NCI-H2227 treated with DMSO at 0.1 percent for 48 hours (cell line): ENCODE measurements at regions not wholly inside any gene's neighbourhood (a gene's known extent, or its start where the extent isn't known, plus 50 kb on each side); places are given as distances from the start of the nearest gene placed in this dataset.

Source experiments
- DNase-seq: peaks from one replicate; lab custom pipeline; 2025; lab: John Stamatoyannopoulos, UW

DNA sequence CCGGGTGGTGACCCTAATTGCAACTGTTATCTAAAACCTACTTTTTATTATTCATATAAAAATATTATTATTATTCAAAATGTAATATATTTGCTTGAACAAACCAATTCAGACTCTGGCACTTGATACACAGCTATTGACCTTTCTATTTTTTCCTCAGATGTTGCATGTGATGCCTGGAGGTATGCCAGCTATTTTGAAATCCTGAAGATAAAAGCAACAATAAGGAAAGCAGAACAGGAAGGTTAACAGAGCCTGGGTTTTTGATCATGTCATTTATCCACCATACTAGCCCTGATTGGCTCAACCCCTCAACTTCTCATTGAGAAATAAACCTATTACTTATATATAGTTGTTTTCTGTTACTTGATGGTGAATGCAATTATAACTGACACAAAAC, 340.9 kb upstream of the KIF2A start:
- DNase-seq, result peak; percentile 1

DNA sequence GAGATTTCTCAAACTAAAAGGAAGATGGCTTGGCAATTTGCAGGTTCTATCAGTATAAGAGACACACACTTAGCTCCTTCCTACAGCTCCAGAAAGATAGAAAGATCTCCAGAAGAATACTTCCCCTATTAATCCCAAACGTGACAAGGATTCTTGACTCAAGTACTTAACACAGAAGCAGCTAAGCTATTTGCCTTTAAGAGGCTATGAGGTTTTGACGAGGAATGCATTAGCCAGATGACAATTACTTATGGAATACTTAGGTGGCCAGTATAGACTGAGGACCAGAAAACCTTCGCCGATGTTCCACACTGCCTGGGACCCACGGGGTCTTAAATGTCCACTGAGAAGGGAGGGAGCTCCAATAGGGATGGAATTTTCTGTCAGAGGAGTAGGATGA, 340.5 kb upstream of the KIF2A start:
- DNase-seq, result no peak

DNA sequence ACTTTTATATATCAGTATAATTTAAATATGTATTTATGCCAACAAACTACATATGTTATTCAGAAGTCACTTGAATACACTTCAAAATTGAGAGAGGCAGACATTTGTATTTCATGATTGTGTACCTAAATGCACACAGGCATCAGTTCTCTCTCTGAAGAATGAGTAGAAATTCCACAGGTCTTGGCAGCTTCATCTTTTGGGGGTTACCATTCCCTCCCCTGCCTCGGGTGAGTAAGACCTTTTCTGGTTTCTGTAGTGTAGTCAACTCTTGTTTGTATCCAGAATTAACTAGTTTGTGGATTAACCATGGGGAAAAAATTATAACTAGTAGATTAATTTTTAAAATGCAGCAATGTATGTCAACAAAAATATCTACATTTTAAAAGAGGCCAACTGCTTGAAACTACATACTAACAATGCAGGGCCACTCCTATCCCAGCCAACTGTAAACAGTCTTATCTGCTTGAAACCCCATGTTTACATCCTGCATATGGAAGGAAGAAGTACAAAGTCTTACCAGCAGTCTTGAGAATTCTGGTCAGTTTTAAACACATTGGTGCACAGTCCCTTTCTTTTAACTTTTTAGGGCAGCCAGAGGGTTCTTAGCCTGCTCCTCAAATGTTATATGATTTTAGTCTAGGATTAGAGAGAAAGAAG, 339.6 kb upstream of the KIF2A start:
- DNase-seq, result no peak

DNA sequence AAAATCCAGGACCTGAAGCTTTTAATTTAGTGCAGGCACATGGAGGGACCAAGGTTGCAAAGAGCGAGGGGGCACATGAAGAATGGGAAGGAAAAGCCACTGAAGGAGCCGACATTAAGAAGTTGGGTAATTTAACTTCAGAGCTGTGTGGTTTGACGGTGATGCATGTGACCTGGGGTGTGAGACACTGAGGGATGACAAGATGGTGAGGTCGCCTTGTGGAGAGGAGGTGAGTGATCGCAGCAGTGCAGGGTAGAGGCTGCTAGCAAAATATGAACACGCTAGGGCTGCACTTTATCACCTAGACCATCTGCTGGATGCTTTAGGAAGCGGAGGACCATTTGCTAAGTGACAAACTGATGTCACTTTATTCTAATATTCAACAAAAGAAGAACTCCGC, 339.0 kb upstream of the KIF2A start:
- DNase-seq, result no peak

DNA sequence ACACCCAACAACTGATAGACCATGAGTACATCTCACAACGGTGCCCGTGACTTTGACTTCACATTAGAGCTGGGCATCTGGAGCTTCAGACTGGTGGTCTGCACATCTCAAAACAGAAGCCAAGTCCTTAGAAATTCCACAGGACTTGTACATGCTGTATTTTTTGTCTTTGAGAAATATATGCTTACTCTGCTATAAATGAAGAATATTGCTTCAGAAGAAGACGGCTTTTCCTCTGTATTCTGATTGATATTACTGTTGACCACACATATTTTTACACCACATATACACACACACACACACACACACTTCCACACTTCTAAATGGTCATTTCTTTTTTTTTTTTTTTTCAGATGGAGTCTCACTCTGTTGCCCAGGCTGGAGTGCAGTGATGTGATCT, 338.3 kb upstream of the KIF2A start:
- DNase-seq, result no peak

DNA sequence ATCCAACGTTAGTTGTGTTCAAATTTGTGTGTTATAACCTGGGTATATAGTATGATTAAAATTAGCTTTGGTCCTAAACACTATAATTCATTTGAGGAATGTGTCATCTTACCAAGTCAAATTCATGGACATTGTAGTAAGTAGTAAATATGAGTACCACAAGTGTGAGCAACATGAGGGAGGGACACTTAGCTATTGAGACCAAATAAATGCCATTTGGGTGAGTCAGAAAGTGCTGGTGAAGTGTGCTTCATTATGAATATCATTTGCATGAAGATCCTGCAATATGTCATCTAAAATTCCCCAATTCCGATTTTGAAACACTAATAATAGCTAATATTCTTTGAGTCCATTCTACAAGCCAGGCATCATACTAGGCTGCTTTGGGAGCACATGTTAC, 336.7 kb upstream of the KIF2A start:
- DNase-seq, result no peak

DNA sequence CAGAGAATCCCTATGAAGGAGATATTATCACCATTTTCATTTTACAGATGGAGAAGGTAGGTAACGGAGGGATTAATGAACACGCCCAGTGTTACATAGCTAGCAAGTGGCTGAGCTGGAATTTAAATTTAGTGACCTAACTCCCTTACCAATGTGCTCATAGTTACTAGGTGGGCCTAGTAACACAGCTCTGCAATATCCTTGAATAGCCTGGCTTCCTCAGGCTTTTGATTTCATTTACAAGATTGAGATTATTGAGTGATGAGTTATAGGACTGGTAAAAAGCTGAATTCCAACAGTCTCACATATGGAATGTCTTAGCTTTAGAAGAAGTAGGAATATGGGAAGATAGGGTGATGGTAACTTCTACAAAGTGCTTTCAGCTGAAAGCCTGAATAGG, 336.3 kb upstream of the KIF2A start:
- no peak for DNase-seq

DNA sequence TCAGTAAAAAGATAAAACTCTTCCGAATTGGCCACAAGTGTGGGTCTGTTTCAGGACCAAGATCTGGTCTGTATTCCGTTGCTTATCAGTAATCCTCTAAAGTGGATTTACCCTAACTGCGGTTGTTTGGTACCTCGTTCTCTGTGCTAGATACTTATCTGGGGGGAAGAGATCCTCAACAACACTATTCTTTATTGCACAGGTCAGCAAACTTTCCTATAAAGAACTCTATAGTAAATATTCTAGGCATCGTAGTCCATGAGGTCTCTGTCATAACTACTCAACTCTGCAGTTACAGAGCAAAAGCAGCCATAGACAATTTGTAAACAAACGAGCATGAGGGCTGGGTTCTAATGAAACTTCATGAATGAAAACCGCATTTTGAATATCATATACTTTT, 335.8 kb upstream of the KIF2A start:
- no peak for DNase-seq

DNA sequence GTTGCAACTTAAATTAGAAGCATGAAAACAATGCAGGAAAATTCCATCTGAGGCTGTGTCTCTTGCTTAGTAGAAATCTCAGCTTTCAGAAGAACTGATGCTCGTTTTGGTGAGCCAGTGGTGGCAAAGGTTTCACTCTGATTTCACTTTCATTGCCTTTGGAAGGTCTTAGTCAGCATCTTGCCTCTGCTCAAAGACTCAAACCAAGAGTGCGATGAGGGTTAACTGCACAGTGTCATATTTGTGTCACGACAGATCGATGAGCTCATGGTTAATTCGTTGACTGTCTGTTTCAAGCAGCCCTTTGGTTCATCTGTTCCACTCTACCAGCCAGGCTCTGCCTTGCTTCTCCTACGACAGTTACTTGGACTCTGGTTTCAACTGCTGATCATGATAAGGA, 331.3 kb upstream of the KIF2A start:
- DNase-seq, result no peak

DNA sequence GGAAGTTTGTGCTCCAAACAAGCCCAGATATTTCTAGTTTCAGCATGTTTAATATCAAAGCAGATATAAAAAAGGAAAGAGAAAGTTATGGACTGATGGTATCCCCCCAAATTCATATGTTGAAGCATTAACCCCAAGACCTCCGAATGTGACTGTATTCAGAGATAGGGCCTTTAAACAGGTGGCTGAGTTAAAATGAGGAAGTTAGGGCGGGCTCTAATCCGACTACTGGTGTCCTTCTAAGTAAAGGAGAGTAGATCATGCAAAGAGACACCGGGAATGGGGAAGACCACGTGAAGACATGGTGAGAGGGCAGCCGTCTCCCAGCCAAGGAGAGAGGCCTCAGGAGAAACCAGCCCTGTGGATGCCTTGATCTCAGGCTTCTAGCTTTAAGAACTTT, 324.1 kb upstream of the KIF2A start:
- DNase-seq, result no peak

DNA sequence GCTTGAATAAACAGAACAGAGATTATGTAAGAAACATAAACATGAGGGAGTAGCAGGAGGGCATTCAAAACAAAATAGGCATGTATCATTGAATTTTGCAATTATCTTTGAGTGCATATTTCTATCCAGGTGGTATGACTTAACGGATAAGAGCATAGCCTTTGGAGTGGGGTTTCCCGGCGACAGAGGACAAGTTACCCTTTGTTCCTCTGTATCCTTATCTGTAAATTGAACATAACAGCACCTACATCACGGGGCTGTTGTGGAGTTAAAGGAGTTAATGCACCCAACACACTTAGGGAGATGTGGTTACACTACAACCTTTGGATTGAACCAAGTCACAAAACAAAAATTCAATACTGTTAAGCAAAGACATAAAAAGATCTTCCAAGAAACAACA, 314.6 kb upstream of the KIF2A start:
- DNase-seq, result no peak

DNA sequence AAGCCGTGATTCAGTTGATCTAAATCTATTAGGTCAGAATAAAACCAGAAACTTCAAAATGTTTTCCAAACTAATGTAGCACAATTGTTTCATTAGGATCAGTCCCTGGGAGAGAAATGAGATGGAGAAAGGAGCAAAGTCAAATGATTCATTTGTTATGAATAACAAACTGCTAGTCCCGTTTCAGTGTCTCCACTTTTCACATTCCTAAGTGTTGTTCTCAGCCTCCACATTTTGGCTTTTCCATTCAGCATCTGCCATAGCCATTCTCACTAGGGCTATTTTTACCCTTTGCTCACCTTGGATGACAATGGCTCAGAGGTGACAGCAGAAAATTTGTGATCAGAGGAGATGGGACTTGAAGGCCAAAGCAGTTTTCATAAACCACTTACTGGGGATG, 314.1 kb upstream of the KIF2A start:
- DNase-seq, result no peak

DNA sequence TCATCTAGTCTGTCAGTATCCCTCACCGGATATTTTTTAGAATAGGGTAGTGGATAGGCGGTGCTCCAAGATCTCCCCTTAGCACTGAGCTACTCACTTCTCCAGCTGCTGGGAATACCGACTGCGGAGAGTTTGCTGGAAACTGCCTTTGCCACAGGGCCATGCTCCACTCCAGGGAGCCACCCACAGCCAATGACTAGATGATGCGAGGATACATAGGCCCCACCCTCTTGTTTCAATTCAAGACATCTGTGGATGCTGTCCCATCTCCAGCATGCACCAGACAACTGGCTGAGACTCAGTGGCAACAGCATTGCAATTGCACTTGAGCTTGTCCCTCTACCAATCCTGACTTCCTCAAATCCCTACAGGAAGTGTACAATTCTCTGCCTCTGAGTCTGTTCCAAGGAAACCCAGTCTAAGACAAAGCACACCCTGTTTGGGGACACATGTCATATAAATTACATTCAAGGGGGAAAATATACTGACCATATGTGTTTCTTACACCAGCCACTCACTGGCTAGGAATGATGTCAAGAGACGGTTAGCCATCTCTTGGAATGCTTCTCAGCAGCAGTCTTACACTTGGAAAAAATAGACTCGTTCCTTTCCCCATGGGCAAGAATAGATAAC, 312.6 kb upstream of the KIF2A start:
- DNase-seq, result no peak

DNA sequence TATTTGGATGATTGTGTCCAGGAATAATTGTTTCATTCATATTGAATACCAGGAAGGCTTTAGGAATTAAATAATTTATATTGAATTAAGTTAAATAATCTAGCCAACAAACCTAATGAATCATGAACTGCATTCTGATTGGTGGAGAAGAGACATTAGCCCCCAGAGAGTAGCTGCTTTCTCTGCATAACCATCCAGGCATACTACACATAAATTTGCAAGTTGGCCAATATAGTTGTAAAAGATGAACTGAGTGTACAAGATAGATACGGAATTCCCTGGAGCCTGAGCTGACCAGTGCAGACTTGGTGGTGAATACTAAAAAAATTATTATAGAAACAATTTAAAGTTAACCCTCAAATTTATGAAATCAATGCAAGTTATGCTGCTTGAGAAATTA, 311.8 kb upstream of the KIF2A start:
- DNase-seq, result no peak

DNA sequence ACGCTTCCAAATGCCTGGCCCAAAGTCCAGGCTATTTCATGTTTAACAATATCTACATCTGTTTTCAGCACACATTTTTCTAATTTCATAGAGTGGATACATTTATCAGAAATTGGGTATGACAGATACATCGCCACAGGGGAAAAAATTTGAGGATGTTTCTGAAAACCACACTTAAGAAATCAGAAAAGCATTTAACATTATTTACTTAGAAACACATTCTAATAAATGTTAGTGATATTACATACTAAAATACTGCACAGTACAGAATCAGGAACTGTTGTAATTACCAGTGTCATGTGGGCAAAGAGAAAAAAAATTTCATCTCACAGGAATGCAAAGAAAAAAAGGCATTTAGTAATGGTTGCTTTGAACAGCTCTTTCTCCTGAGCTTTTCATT, 310.5 kb upstream of the KIF2A start:
- no peak for DNase-seq

DNA sequence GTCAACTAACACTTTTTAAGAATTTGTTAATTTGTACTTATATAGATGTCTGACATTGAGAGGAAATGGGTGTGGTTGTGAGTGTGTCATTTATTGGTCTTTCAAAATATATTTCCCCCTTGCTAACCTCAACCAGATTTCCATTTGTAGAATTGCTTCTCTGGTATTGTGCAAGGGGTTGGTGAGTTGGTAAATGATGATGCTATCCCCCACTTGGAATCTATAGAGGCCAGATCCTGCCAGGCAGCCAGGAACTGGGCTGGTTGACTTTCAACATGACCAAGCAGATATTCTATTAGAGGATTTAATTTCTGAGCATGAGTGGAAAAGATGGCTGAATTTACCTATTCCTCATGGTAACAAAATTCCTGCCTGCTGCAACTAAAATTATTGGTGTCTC, 306.6 kb upstream of the KIF2A start:
- DNase-seq, result no peak

DNA sequence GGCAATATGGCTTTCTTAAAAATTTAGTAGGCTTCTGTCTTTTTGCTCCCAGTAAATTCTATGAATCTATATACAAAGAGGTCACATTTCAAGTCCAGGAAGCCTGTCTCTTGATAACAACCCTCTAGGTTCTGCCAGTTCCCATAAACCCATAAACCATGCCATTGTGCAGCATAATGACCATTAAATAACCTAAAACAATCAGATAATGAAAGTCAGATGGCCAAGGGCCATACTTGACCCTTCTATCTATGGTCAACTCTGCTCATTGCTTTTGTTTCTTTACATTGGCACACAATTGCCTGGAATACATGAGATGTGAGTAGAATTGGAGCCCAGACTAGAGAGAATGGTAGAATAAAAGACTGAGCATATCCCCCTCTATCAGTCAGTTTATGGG, 305.4 kb upstream of the KIF2A start:
- DNase-seq, result no peak

DNA sequence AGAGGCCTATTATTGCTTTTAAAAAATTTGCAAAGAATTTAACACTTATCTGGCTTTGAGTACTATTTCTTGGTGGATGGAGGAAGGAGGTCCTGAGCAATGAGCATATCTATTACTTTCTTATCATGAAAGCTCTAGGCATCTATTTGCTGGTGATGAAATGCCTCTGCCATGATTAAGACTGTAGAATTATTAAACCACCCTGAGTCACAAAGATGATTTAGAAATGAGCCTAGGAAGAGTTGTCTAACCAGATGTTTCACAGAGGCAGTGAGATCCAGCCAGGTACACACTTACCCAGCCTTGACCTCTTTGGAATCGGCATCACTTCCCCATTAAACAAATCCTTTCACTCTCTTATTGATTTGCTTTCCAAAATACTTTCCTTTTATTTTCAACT, 304.4 kb upstream of the KIF2A start:
- DNase-seq, result no peak

DNA sequence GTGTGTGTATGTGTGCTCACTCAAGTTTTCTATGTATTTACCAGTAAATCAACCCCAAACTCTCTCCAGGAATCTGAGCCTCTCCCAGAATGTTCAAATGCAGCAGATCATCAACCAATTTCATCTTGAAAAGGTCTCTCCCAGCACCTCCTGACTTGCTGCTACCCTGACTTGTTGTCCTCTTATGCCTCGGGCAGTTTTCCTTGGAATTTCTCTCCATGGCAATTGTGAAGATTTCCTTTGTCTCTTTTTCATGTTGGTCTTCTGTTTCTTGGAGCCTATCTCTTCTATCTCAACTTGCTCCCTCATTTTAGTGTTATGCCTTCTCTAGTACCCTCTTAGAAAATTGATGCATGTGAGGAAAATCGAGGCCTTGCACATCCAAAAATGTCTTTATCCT, 303.6 kb upstream of the KIF2A start:
- DNase-seq, result no peak

DNA sequence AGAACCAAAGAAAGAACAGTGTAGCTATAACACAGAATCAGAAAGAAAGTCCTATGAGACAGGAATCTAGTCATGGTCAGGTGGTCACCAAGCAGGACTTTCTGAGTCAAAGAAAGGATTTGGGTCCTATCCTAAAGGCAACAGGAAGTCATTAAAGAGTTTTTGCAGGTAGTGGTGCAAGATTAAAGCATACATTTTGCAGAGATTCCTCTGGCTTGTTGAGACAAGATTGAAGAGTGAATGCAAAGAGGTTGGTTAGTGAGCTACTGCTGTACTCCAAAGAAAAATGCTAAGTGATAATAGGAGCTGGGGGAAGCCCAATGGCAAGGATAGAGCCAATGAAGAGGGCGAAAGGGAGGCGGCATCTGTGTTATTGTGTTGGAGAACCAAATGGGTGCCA, 300.5 kb upstream of the KIF2A start:
- no peak for DNase-seq

DNA sequence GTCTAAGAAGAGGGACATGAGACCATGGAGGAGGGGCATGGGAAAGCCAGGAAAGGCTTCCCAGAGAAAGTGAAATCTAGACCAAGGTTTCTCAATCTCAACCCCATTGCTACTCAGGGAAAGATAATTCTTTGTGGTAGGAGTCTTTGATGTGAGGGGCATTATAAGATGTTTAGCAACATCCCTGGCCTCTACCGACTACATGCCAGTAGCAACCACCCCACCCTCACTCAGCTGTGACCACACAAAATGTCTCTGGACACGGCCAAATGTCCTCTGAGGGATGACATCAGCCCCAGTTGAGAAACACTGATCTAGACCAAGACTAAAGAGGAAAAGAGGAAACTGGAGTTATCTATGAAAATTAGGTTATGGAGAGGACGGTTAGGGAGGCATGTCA, 298.5 kb upstream of the KIF2A start:
- DNase-seq, result no peak

DNA sequence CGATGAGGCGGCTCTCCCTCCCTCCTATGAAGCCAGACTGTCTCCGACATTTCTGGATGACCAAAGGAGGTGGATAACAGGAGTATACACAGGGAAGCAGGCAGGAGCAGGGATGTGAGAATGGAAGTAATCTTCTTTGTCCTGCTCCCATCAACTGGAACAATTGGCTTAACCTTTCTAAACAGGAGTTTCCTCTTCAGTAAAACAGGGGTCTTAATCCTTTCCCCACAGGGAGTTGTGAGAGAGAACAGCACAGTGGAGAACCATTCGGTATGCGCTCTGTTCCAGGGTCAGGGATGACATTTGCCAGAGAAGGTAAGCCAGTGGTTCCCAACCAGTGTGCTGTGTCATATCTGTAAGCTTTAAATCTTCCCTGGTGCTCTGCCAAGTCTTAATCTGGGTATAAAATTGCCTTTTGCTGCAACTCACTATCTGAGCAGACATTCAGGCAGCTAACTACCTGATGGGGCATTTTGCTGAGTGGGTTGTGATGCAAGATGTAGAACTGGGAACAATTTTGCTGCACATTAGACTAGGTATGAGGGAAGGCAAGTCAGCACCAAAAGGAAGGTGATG, 294.8 kb upstream of the KIF2A start:
- no peak for DNase-seq

DNA sequence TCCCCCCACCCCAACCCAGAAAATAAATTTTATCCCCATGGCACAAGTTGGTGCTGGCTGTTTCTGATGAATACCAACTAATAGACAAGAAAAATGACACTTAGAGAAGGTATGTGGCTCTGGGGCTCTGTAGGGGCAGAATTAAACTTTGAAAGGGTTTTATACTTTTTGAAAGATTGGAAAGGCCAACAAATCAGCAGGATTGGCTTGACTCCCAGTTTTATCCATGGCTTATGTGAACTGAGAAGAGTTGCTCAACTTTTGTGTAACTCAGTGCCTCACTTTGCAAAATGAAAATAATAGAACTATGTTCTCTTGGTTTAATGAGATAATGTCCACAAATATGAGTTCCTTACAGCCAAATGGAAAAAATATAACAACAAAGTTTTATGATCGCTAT, 288.9 kb upstream of the KIF2A start:
- DNase-seq, result no peak

DNA sequence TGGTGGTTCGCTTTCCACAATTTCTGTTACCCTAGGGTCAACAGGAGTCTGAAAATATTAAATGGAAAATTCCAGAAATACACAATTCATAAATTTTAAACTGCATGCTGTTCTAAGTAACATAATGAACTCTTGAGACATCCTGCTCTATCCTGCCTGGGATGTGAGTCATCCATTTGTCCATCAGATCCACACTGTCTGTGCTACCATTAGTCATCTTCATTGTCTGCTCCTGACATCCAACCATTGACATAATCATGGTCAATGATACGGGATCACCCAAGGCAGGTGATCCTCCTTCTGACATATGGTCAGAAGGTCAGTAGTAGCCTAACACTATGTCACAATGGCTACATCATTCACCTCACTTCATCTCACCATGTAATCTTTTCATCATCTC, 276.7 kb upstream of the KIF2A start:
- no peak for DNase-seq
